HEK293T (cell line): ENCODE measurements at regions not wholly inside any gene's neighbourhood (a gene's known extent, or its start where the extent isn't known, plus 50 kb on each side); places are given as distances from the start of the nearest gene placed in this dataset.
"Not testable (repeated sequence)": the region's sequence is repeated elsewhere in the genome, so short reads cannot be mapped to it uniquely, and the experiment has no call there.

Source experiments
- FOXA1 ChIP-seq: fragments of 450-650 bp; IDR thresholded peaks from 2 replicates; pipeline ENCODE4 v1.6.1; 2016; ENCODE audit warnings: mild to moderate bottlenecking
- SUZ12 ChIP-seq: fragments of 450-650 bp; IDR thresholded peaks from 2 replicates; pipeline ENCODE4 v1.6.1; 2016; ENCODE audit warnings: mild to moderate bottlenecking
- TF ChIP-seq, protein P1 (sequence below): fragments of 450-650 bp; IDR thresholded peaks from 2 replicates; pipeline ENCODE4 v1.6.1; 2016

DNA sequence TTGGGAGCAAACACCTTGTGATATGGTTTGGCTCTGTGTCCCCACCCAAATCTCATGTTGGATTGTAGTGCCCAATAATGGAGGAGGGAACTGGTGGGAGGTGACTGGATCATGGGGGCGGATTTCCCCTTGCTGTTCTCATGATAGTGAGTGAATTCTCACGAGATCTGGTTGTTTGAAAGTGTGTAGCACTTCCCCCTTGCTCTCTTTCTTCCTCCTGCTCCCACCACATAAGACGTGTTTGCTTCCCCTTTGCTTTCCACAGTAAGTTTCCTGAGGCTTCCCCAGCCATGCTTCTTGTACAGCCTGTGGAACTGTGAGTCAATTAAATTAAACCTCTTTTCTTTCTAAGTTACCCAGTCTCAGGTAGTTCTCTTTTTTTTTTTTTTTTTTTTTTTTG lies 366.3 kb downstream of the RRAGC start:
- not testable (repeated sequence) for TF ChIP-seq SUZ12, FOXA1
- TF ChIP-seq, protein P1, sequence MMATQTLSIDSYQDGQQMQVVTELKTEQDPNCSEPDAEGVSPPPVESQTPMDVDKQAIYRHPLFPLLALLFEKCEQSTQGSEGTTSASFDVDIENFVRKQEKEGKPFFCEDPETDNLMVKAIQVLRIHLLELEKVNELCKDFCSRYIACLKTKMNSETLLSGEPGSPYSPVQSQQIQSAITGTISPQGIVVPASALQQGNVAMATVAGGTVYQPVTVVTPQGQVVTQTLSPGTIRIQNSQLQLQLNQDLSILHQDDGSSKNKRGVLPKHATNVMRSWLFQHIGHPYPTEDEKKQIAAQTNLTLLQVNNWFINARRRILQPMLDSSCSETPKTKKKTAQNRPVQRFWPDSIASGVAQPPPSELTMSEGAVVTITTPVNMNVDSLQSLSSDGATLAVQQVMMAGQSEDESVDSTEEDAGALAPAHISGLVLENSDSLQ = not testable (repeated sequence)
